Fibroblast of lung (primary cell): ENCODE measurements at regions not wholly inside any gene's neighbourhood (a gene's known extent, or its start where the extent isn't known, plus 50 kb on each side); places are given as distances from the start of the nearest gene placed in this dataset.

Experiments
- CTCF ChIP-seq, 2 donors: IDR thresholded peaks in 1 of 2; conservative IDR thresholded peaks in 1 of 2; 1 replicate in 1 of 2; 2 replicates in 1 of 2; pipeline ENCODE4 v1.5.1; 2011 to 2012; ENCODE audit warnings: low read length in 2 of 2, control low read depth in 1 of 2, inconsistent platforms in 1 of 2, low read depth in 1 of 2, mild to moderate bottlenecking in 1 of 2
- EZH2 ChIP-seq: IDR thresholded peaks from 2 replicates; pipeline ENCODE4 v1.5.1; 2012; ENCODE audit warnings: low read length, control low read depth, mild to moderate bottlenecking; ENCODE audit errors: missing control alignments

GRCh38 chr21:20024741-20025140 lies 973.5 kb upstream of the NCAM2 start:
- TF ChIP-seq EZH2 (no peak), CTCF (conservative IDR thresholded peaks at IDR 0.05 in 1 of 2, IDR thresholded peaks at IDR 0.05 in 1 of 2; ENCODE audit: low read depth in 1 of 2, low read length in 2 of 2) (no peak)
